GM21576 (cell line): ENCODE measurements at regions not wholly inside any gene's neighbourhood (a gene's known extent, or its start where the extent isn't known, plus 50 kb on each side); places are given as distances from the start of the nearest gene placed in this dataset.
"Not testable (repeated sequence)": the region's sequence is repeated elsewhere in the genome, so short reads cannot be mapped to it uniquely, and the experiment has no call there.

Source experiments
- ATAC-seq: cut with Tn5 transposase; IDR thresholded peaks from one replicate; pipeline ENCODE4 v1.9.1; 2021; ENCODE audit warnings: mild to moderate bottlenecking, moderate library complexity; ENCODE audit not compliant: unreplicated experiment

DNA sequence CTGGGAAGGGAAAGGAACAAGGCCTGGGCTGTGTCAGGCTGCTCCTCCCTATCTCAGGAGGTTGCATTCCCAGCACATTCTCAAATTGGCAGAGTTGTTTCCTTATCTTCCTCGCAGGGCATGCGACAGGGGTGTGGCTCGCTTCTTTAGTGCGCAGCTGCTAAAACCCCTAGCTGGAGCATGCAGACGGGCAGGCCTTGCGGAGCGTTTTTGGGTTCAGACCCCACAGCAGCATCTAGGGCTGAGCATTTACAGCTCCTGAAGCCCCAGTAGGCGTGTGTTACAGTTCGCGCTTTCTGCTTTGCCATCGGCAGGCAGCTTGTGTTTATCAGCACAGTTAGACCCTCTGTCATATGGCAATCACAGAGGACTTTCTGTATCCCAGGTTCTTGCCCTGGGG lies 392.4 kb downstream of the TECRL start:
- no peak for ATAC-seq

GRCh38 chr4:64014647-64015046 lies 394.6 kb downstream of the TECRL start:
- no peak for ATAC-seq

GRCh38 chr4:64001229-64001898 lies 407.9 kb downstream of the TECRL start:
- no peak for ATAC-seq

- no peak for ATAC-seq
Observed at GRCh38 chr4:64000241-64000640, 409.0 kb downstream of the TECRL start.

- ATAC-seq, result no peak
Observed at GRCh38 chr4:63986253-63986652, 423.0 kb downstream of the TECRL start.

- no peak for ATAC-seq
Observed at GRCh38 chr4:63983224-63983623, 426.0 kb downstream of the TECRL start.

GRCh38 chr4:63965875-63966274 lies 443.4 kb downstream of the TECRL start:
- ATAC-seq, result no peak

DNA sequence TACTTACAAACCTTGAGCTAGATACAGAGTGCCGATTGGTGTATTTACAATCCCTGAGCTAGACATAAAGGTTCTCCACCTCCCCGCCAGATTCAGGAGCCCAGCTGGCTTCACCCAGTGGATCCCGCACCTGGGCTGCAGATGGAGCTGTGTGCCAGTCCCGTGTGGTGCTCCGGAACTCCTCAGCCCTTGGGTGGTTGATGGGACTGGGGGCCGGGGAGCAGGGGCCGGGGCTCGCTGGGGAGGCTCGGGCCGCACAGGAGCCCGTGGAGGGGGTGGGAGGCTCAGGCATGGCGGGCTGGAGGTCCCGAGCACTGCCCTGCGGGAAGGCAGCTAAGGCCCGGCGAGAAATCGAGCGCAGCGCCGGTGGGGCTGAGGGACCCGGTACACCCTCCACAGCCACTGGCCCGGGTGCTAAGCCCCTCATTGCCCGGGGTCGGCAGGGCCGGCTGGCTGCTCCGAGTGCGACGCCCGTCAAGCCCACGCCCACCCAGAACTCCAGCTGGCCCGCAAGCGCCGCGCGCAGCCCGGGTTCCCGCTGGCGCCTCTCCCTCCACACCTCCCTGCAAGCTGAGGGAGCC lies 466.5 kb downstream of the TECRL start:
- not testable (repeated sequence) for ATAC-seq

GRCh38 chr4:63937961-63938360 lies 471.3 kb downstream of the TECRL start:
- no peak for ATAC-seq

- no peak for ATAC-seq
Observed at GRCh38 chr4:63922146-63922545, 487.1 kb downstream of the TECRL start.

- no peak for ATAC-seq
Observed at GRCh38 chr4:63921561-63921960, 487.7 kb downstream of the TECRL start.

- no peak for ATAC-seq
Observed at GRCh38 chr4:63919636-63920365, 489.4 kb downstream of the TECRL start.

- ATAC-seq, result no peak
Observed at GRCh38 chr4:63906660-63907183, 502.5 kb downstream of the TECRL start.

DNA sequence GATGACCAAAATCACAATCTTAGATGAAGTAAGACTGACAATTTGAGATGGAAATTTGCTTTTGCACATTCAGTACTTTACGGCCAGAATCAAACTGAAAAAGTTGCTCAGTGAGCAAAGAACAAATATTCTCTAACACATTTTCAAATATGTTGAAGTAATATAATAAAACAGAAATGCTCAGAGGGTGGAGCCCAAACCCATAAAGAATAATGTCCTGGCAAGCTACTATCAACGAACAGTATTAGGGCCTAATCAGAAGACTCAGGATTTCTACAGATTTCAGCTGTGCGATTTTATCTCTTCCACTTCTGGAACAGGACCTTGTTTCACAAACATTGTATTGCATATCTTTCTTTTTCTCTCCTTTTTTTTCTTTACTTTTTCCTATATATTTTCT lies 505.0 kb downstream of the TECRL start:
- no peak for ATAC-seq

- no peak for ATAC-seq
Observed at GRCh38 chr4:63901304-63901703, 507.9 kb downstream of the TECRL start.

DNA sequence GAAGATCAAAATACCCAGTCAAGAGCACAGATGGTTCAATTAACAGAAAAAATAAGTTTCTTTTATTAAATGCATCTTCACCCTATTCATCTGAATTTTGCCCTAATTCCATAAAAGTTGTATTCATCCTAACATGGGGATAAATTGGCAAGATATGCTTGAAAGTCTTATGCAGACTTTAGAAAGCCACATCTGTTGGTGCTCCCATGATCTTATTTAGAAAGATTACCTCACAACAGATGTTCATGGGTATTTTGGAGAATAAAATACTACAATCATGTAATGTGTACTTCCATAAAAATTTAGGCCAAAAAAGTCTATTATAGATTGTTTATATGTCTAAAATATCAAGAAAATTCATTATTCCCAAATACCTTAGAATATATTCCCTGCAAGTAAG lies 510.3 kb downstream of the TECRL start:
- no peak for ATAC-seq

DNA sequence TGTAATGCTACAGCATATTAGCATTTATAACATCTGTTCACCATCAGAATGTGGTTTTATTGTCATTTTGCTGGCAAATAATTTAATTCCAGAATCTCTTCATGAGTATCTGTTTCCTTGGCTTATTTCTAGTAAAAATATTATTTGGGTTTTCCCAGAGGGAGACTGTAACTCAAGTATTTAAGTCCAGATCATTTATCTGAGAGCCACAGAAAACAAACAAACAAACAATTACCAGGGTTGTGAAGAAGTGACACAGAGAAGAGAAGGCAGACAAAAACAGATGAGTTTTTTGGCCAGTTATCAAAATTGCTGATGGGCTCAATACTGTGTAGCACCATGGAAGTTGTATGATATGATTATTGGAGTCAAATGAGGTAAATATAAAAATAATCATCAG lies 515.1 kb downstream of the TECRL start:
- ATAC-seq, result no peak

GRCh38 chr4:63869370-63869769 lies 539.9 kb downstream of the TECRL start:
- no peak for ATAC-seq

DNA sequence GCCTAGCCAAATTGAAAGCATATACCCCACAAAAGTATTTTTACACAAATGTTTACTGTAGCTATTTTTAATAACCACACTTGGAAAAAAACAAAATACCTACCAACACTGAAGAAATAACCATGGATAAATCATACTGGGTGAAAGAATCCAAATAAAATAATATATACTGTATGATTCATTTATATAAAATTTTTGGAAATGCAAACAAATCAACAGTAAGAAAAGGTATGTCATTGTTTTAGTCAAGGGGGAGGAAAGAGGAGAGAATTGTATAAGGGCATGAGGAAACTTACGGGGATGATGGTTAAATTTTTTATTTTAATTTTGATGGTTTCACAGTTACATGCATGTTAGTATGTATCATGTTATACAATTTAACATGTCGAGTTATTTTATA lies 557.8 kb downstream of the TECRL start:
- no peak for ATAC-seq

- no peak for ATAC-seq
Observed at GRCh38 chr4:63841266-63841665, 568.0 kb downstream of the TECRL start.

- no peak for ATAC-seq
Observed at GRCh38 chr4:63831590-63832155, 577.6 kb downstream of the TECRL start.
